ENCODE measurements at regions not wholly inside any gene's neighbourhood (a gene's known extent, or its start where the extent isn't known, plus 50 kb on each side); places are given as distances from the start of the nearest gene placed in this dataset.

GRCh38 chr5:91839721-91840120, 456.6 kb upstream of the ARRDC3 start:
- no peak for DNase-seq
- Mint-ChIP-seq H3K27me3 (ENCODE audit: low read depth in 3 of 3) (no peaks in the 10 kb centered on the region), H3K4me3 (no peak overlapping the region), H3K4me1 (no peaks in the 10 kb centered on the region), H3K27ac (no peak overlapping the region), H3K9me3 (peaks cover 0 to 2% (median 0%) of the 10 kb centered on the region in 6 donors), H3K36me3 (no peaks in the 10 kb centered on the region)

- Mint-ChIP-seq H3K27ac (no peak overlapping the region), H3K36me3 (no peaks in the 10 kb centered on the region), H3K4me3 (no peak overlapping the region), H3K4me1 (no peaks in the 10 kb centered on the region), H3K9me3 (peaks cover 0 to 2% (median 0%) of the 10 kb centered on the region in 6 donors), H3K27me3 (ENCODE audit: low read depth in 3 of 3) (no peaks in the 10 kb centered on the region)
- DNase-seq, result no peak
Observed at GRCh38 chr5:91839233-91839632, 456.1 kb upstream of the ARRDC3 start.

DNA sequence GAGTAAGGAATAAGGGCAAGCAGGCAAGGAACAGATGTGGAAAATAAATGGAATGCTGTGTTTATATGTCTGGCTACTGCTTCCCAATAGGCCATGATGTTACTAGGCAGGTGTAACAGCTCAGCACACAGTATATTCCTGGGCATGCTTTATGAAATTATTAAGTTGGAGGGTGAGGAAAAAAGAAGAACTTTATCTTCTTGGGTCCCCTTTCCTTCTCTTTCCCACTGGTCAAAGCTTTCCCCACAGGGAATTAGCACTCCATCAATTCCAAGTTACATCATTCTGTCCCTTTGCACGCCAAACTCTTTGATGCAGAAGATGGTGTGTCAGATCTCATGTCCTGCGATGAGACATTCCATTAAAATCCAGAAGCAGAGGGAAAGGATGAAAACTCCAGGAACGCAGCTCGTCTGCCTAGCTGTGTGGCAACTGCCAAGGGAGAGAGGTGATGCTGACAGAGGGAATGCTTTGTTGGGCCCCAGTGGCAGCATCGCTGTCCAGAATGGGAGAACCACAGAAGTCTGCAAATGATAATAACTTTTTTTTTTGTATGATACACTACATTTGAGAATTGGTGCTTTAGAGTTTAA, 447.3 kb upstream of the ARRDC3 start:
- Mint-ChIP-seq H3K9me3 (peaks cover 0 to 6% (median 1%) of the 10 kb centered on the region in 6 donors), H3K36me3 (no peaks in the 10 kb centered on the region), H3K27me3 (ENCODE audit: low read depth in 3 of 3) (peaks cover 0 to 2% (median 0%) of the 10 kb centered on the region in 3 donors), H3K27ac (no peak overlapping the region), H3K4me3 (no peak overlapping the region), H3K4me1 (no peaks in the 10 kb centered on the region)
- DNase-seq, result no peak

- H3K27me3 Mint-ChIP-seq (ENCODE audit: low read depth in 3 of 3), result no peaks in the 10 kb centered on the region
- H3K4me3 Mint-ChIP-seq, result no peak overlapping the region
- H3K9me3 Mint-ChIP-seq, result peaks cover 0 to 8% (median 0%) of the 10 kb centered on the region in 6 donors
- no peak overlapping the region for H3K27ac Mint-ChIP-seq
- H3K4me1 Mint-ChIP-seq, result no peaks in the 10 kb centered on the region
- H3K36me3 Mint-ChIP-seq, result no peaks in the 10 kb centered on the region
- DNase-seq, result no peak
Observed at GRCh38 chr5:91825618-91826017, 442.5 kb upstream of the ARRDC3 start.

- H3K27me3 Mint-ChIP-seq (ENCODE audit: low read depth in 3 of 3), result no peaks in the 10 kb centered on the region
- H3K9me3 Mint-ChIP-seq, result peaks cover 0 to 12% (median 0%) of the 10 kb centered on the region in 6 donors
- H3K27ac Mint-ChIP-seq, result no peak overlapping the region
- H3K36me3 Mint-ChIP-seq, result no peaks in the 10 kb centered on the region
- H3K4me3 Mint-ChIP-seq, result no peak overlapping the region
- no peak for DNase-seq
- H3K4me1 Mint-ChIP-seq, result no peaks in the 10 kb centered on the region
Observed at GRCh38 chr5:91824406-91824805, 441.3 kb upstream of the ARRDC3 start.

DNA sequence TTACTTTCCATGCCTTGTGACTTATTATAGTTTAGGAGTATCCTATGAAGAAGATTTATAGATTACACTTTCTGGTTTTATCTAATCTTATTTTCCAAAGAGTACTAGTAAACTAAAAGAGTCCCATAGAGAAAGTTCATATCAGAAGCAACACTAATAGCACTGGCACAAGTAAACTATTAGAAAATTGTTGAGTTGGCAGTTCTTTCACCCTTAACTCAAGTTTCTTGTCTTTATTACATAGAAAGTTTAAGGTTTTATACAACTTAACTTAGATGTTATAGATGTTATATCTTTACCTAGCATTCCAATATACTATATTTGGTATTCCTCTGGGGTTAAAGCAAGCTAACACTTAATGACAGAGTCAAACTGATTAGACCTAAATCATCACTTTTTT, 437.8 kb upstream of the ARRDC3 start:
- H3K4me1 Mint-ChIP-seq, result no peaks in the 10 kb centered on the region
- H3K9me3 Mint-ChIP-seq, result peaks cover 0 to 12% (median 0%) of the 10 kb centered on the region in 6 donors

GRCh38 chr5:91816681-91817080, 433.6 kb upstream of the ARRDC3 start:
- DNase-seq, result no peak
- Mint-ChIP-seq H3K4me3 (no peak overlapping the region), H3K36me3 (no peaks in the 10 kb centered on the region), H3K4me1 (no peaks in the 10 kb centered on the region), H3K27ac (no peak overlapping the region), H3K27me3 (ENCODE audit: low read depth in 3 of 3) (peaks cover 0 to 2% (median 0%) of the 10 kb centered on the region in 3 donors), H3K9me3 (peaks cover 2 to 9% (median 6%) of the 10 kb centered on the region in 6 donors)

More for the DNA sequence above, 437.8 kb upstream of the ARRDC3 start:
- H3K27me3 Mint-ChIP-seq (ENCODE audit: low read depth in 3 of 3), result no peaks in the 10 kb centered on the region
- H3K4me3 Mint-ChIP-seq, result no peak overlapping the region
- H3K27ac Mint-ChIP-seq, result no peak overlapping the region
- DNase-seq, result no peak
- no peaks in the 10 kb centered on the region for H3K36me3 Mint-ChIP-seq

- no peaks in the 10 kb centered on the region for H3K4me1 Mint-ChIP-seq
Observed at GRCh38 chr5:91797576-91797975, 414.5 kb upstream of the ARRDC3 start.

GRCh38 chr5:91794856-91795548, 411.9 kb upstream of the ARRDC3 start:
- no peaks in the 10 kb centered on the region for H3K4me1 Mint-ChIP-seq
- H3K27me3 Mint-ChIP-seq (ENCODE audit: low read depth in 3 of 3), result peaks cover 0 to 2% (median 1%) of the 10 kb centered on the region in 3 donors
- H3K27ac Mint-ChIP-seq, result no peak overlapping the region
- no peak overlapping the region for H3K4me3 Mint-ChIP-seq
- H3K9me3 Mint-ChIP-seq, result peaks cover 0 to 17% (median 4%) of the 10 kb centered on the region in 6 donors
- H3K36me3 Mint-ChIP-seq, result no peaks in the 10 kb centered on the region
- DNase-seq, result no peak

More at GRCh38 chr5:91797576-91797975, 414.5 kb upstream of the ARRDC3 start:
- H3K27me3 Mint-ChIP-seq (ENCODE audit: low read depth in 3 of 3), result peaks cover 0 to 3% (median 0%) of the 10 kb centered on the region in 3 donors
- H3K4me3 Mint-ChIP-seq, result no peak overlapping the region
- H3K36me3 Mint-ChIP-seq, result no peaks in the 10 kb centered on the region
- peaks cover 7 to 29% (median 15%) of the 10 kb centered on the region in 6 donors for H3K9me3 Mint-ChIP-seq
- DNase-seq, result no peak
- no peak overlapping the region for H3K27ac Mint-ChIP-seq

GRCh38 chr5:91794455-91794854, 411.3 kb upstream of the ARRDC3 start:
- Mint-ChIP-seq H3K27me3 (ENCODE audit: low read depth in 3 of 3) (peaks cover 0 to 2% (median 0%) of the 10 kb centered on the region in 3 donors), H3K4me3 (no peak overlapping the region), H3K9me3 (peaks cover 0 to 15% (median 4%) of the 10 kb centered on the region in 6 donors), H3K27ac (no peak overlapping the region), H3K4me1 (no peaks in the 10 kb centered on the region), H3K36me3 (no peaks in the 10 kb centered on the region)
- DNase-seq, result no peak

DNA sequence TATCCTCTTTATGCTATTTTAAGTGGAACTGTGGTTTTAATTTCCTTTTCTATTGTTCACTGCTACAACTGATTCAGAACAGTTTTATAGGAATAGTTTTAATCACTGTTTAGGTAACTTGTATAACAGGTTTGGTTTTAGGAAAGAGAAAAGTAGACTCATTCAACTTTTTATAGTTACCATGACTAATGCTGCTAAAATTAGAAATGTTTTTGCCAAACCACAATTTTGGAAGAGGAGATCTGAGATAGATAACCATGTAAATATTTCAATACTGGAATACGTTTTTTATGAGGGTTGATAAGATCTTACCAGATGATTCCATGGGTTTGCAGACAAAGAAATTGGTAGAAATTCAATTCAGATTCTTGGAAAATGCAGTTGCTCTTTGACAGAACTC, 404.6 kb upstream of the ARRDC3 start:
- H3K4me3 Mint-ChIP-seq, result no peak overlapping the region
- H3K4me1 Mint-ChIP-seq, result no peaks in the 10 kb centered on the region
- H3K27me3 Mint-ChIP-seq (ENCODE audit: low read depth in 3 of 3), result peaks cover 0 to 2% (median 0%) of the 10 kb centered on the region in 3 donors
- H3K36me3 Mint-ChIP-seq, result no peaks in the 10 kb centered on the region
- no peak for DNase-seq
- H3K27ac Mint-ChIP-seq, result no peak overlapping the region
- H3K9me3 Mint-ChIP-seq, result peaks cover 0 to 29% (median 6%) of the 10 kb centered on the region in 6 donors

DNA sequence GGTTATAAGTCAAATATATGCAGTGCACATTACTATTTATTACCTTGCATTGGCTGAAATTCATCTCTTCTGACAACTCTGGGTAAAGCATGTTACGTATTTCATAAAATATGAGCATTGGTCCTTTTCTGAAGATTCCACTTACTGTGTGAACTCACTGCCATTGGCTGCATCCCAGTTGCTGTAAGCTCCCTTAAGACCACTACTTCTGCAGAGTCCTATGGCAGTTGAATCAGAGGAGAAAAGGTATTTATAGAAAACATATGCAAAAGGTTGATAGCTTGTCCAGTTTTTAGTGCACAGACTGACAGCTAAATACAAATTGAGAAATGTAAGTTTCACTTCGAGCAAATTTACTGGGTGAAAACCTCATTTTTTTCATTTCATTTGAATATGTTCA, 394.6 kb upstream of the ARRDC3 start:
- H3K27ac Mint-ChIP-seq, result no peak overlapping the region
- no peaks in the 10 kb centered on the region for H3K36me3 Mint-ChIP-seq
- H3K4me3 Mint-ChIP-seq, result no peak overlapping the region
- H3K27me3 Mint-ChIP-seq (ENCODE audit: low read depth in 3 of 3), result no peaks in the 10 kb centered on the region
- no peak for DNase-seq
- no peaks in the 10 kb centered on the region for H3K4me1 Mint-ChIP-seq
- H3K9me3 Mint-ChIP-seq, result peaks cover 0 to 9% (median 4%) of the 10 kb centered on the region in 6 donors

DNA sequence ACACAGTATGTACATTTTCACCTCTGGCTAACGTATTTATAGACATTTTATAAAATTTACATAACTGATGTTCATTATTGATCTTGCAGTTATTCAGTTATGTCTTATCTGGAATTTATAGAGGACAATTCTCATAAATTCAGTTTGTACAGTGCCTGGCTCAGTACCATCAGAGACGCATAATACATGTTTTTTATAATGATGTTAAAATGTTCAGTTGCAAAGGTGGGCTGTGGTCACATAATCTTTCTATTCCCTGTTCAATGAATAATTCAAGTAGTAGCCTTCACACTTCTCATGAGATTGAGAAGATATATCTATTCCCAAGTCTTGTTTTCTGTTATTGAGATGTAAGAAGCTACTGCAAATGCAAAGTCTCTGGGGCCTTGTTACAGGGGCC, 393.1 kb upstream of the ARRDC3 start:
- Mint-ChIP-seq H3K4me1 (no peaks in the 10 kb centered on the region), H3K36me3 (no peaks in the 10 kb centered on the region), H3K9me3 (peaks cover 0 to 8% (median 4%) of the 10 kb centered on the region in 6 donors), H3K27me3 (ENCODE audit: low read depth in 3 of 3) (peaks cover 0 to 1% (median 0%) of the 10 kb centered on the region in 3 donors), H3K4me3 (no peak overlapping the region), H3K27ac (no peak overlapping the region)
- DNase-seq, result no peak

- Mint-ChIP-seq H3K4me3 (no peak overlapping the region), H3K4me1 (no peaks in the 10 kb centered on the region), H3K27ac (no peak overlapping the region), H3K36me3 (no peaks in the 10 kb centered on the region), H3K9me3 (peaks cover 0 to 5% (median 3%) of the 10 kb centered on the region in 6 donors), H3K27me3 (ENCODE audit: low read depth in 3 of 3) (peaks cover 0 to 1% (median 0%) of the 10 kb centered on the region in 3 donors)
- DNase-seq, result no peak
Observed at GRCh38 chr5:91770400-91770799, 387.3 kb upstream of the ARRDC3 start.

Data from immature natural killer cell (primary cell).